HCT116 (cell line): ENCODE measurements at regions not wholly inside any gene's neighbourhood (a gene's known extent, or its start where the extent isn't known, plus 50 kb on each side); places are given as distances from the start of the nearest gene placed in this dataset.

Source experiments
- ATAC-seq: fragments of 200-7000 bp; cut with Tn5 transposase; 2 replicates; pipeline ENCODE4 v1.9.1; 2020; ENCODE audit warnings: mild to moderate bottlenecking, moderate library complexity
- BruUV-seq: library from RNA; stranded (reverse); fragments of 400-500 nt; replicated peaks from 2 replicates; lab custom pipeline; 2021; lab: Mats Ljungman, UMichigan
- CTCF ChIA-PET: fragments of 300-600 bp; sonication (Branson Sonifier 250); formaldehyde crosslinking; loops from one replicate; lab custom pipeline; 2021; ENCODE audit warnings: antibody characterized with exemption; lab: Charles Lee
- POLR2A ChIA-PET: fragments of 300-600, 350-600 bp; sonication (Branson Sonifier 250); formaldehyde crosslinking; loops from one replicate; lab custom pipeline; 2021; ENCODE audit warnings: antibody characterized with exemption; lab: Charles Lee
- RAD21 ChIA-PET, 2 experiments: fragments of 300-600 bp; sonication (Branson Sonifier 250); formaldehyde crosslinking; loops; one replicate each; lab custom pipeline; 2023; ENCODE audit warnings: low total read pairs in 2 of 2; ENCODE audit not compliant: uncharacterized antibody in 2 of 2, unreplicated experiment in 2 of 2, low non-redundant PET in 1 of 2; lab: Charles Lee
- DNase-seq: peaks from one replicate; pipeline ENCODE4 v3.0.0-alpha.2; 2010; ENCODE audit warnings: low read depth, low spot score
- H2AFZ ChIP-seq: fragments of 200-600 bp; shearing (Covaris generic), sonication (generic); 2 replicates; pipeline ENCODE4 v1.6.1; 2017; ENCODE audit warnings: low read depth, mixed run types, mixed read lengths, antibody characterized with exemption, low read length; ENCODE audit not compliant: poor library complexity, severe bottlenecking
- H3K27ac ChIP-seq: 2 replicates; pipeline ENCODE4 v1.5.1; 2012; ENCODE audit warnings: low read depth, low read length
- H3K27me3 ChIP-seq: fragments of 200-600 bp; sonication (generic); 2 replicates; pipeline ENCODE4 v1.6.1; 2016; ENCODE audit warnings: mixed run types, low read length, mixed read lengths; ENCODE audit not compliant: insufficient read depth
- H3K36me3 ChIP-seq, 2 experiments: fragments of 200-500 bp in 1 of 2; fragments of 200-600 bp in 1 of 2; sonication (Bioruptor generic) in 1 of 2; sonication (generic) in 1 of 2; 2 replicates each; pipeline versions ENCODE4 v1.5.1 to v1.6.1; 2014 to 2016; ENCODE audit warnings: low read length in 2 of 2, inconsistent platforms in 1 of 2, mixed read lengths in 1 of 2, mixed run types in 1 of 2; ENCODE audit not compliant: insufficient read depth in 2 of 2, control insufficient read depth in 1 of 2
- H3K4me1 ChIP-seq, 2 experiments: fragments of 200-600 bp in 1 of 2; sonication (generic) in 1 of 2; 2 replicates each; pipeline versions ENCODE4 v1.5.1 to v1.6.1; 2012 to 2017; ENCODE audit warnings: low read length in 2 of 2, inconsistent platforms in 1 of 2, mild to moderate bottlenecking in 1 of 2, mixed read lengths in 1 of 2, mixed run types in 1 of 2, moderate library complexity in 1 of 2; ENCODE audit not compliant: insufficient read depth in 2 of 2, control insufficient read depth in 1 of 2
- H3K4me2 ChIP-seq: fragments of 200-600 bp; sonication (generic); 2 replicates; pipeline ENCODE4 v1.6.1; 2017; ENCODE audit warnings: mixed run types, low read length, mixed read lengths
- H3K4me3 ChIP-seq, 2 experiments: fragments of 200-600 bp in 1 of 2; sonication (generic) in 1 of 2; replicated peaks in 1 of 2; 2 replicates each; pipeline ENCODE4 v1.5.1; 2011 to 2016; ENCODE audit warnings: low read length in 2 of 2, control low read depth in 1 of 2, low read depth in 1 of 2, mild to moderate bottlenecking in 1 of 2, mixed read lengths in 1 of 2, mixed run types in 1 of 2
- H3K79me2 ChIP-seq: fragments of 200-600 bp; sonication (generic); 2 replicates; pipeline ENCODE4 v1.6.1; 2017; ENCODE audit warnings: mild to moderate bottlenecking, mixed run types, low read length, moderate library complexity, mixed read lengths; ENCODE audit not compliant: insufficient read depth
- H3K9ac ChIP-seq: fragments of 200-600 bp; sonication (generic); 2 replicates; pipeline ENCODE4 v1.6.1; 2016; ENCODE audit warnings: low read length, mixed read lengths
- H3K9me2 ChIP-seq: fragments of 200-600 bp; sonication (generic), shearing (Covaris generic); 2 replicates; pipeline ENCODE4 v1.6.1; 2017; ENCODE audit warnings: mixed run types, mild to moderate bottlenecking, moderate library complexity; ENCODE audit not compliant: insufficient read depth
- H3K9me3 ChIP-seq, 2 experiments: fragments of 200-500 bp in 1 of 2; fragments of 200-600 bp in 1 of 2; sonication (Bioruptor generic) in 1 of 2; sonication (generic) in 1 of 2; 2 replicates each; pipeline ENCODE4 v1.6.1; 2014 to 2017; ENCODE audit warnings: low read length in 2 of 2, mixed read lengths in 2 of 2, inconsistent platforms in 1 of 2, low read depth in 1 of 2, mild to moderate bottlenecking in 1 of 2, mixed run types in 1 of 2, moderate library complexity in 1 of 2; ENCODE audit not compliant: control insufficient read depth in 1 of 2, insufficient read depth in 1 of 2
- H4K20me1 ChIP-seq: fragments of 200-600 bp; sonication (generic), shearing (Covaris generic); 2 replicates; pipeline ENCODE4 v1.6.1; 2017; ENCODE audit warnings: mixed run types, mild to moderate bottlenecking, moderate library complexity; ENCODE audit not compliant: insufficient read depth
- CTCF ChIP-seq, 3 experiments: fragments of 200-600 bp in 1 of 3; sonication (generic) in 1 of 3; IDR thresholded peaks in 2 of 3; conservative IDR thresholded peaks in 1 of 3; 2 replicates each; pipeline ENCODE4 v1.5.1; 2012 to 2017; ENCODE audit warnings: low read depth in 2 of 3, low read length in 2 of 3, antibody characterized with exemption in 1 of 3, borderline replicate concordance in 1 of 3, control low read depth in 1 of 3, mild to moderate bottlenecking in 1 of 3, mixed read lengths in 1 of 3, mixed run types in 1 of 3, moderate library complexity in 1 of 3; ENCODE audit not compliant: insufficient read depth in 1 of 3
- POLR2AphosphoS5 ChIP-seq: IDR thresholded peaks from 2 replicates; pipeline ENCODE4 v1.6.1; 2011; ENCODE audit warnings: mild to moderate bottlenecking, low read depth, low read length, moderate library complexity
- RAD21 ChIP-seq: IDR thresholded peaks from 2 replicates; pipeline ENCODE4 v1.6.1; 2012; ENCODE audit warnings: low read depth, mild to moderate bottlenecking
- SIN3A ChIP-seq: IDR thresholded peaks from 2 replicates; pipeline ENCODE4 v1.6.1; 2012; ENCODE audit warnings: low read depth
- YY1 ChIP-seq: IDR thresholded peaks from 2 replicates; pipeline ENCODE4 v1.6.1; 2011; ENCODE audit warnings: low read length, low read depth, moderate library complexity, mild to moderate bottlenecking; ENCODE audit not compliant: insufficient replicate concordance; ENCODE audit errors: extremely low read depth
- intact Hi-C: fragments of 100-400 bp; cut with micrococcal nuclease; formaldehyde crosslinking; loops from 2 replicates; pipeline ENCODE4 v1.10.0; 2022
- TF ChIP-seq, protein P1 (sequence below): IDR thresholded peaks from 2 replicates; pipeline ENCODE4 v1.6.1; 2012; ENCODE audit warnings: low read depth

DNA sequence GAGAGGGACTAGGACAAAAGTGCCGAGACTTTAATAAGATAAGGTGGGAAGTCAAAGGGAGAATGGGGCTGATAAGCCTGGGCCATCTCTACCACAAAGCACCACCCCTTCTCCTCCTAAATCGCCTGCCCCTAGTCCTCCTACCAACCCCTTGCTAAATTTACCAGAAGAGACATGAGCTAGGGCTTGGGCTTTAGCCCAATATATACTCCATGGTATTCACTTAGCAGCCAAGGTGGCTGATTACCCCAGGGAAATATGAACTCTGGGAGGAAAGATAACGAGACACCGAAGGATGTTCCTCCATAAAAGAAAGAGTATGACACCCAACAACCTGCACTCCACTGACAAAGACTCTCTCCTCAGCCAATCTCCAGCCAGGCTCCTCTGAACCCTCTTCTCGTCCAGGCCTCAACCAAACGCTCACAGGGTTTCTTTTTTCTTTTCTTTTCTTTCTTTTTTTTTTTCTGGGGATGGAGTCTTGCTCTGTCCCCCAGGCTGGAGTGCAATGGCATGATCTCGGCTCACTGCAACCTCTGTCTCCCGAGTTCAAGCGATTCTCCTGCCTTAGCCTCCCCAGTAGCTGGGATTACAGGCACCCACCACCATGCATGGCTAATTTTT is 610.2 kb downstream of the UQCRFS1 start:
- TF ChIP-seq, protein P1, sequence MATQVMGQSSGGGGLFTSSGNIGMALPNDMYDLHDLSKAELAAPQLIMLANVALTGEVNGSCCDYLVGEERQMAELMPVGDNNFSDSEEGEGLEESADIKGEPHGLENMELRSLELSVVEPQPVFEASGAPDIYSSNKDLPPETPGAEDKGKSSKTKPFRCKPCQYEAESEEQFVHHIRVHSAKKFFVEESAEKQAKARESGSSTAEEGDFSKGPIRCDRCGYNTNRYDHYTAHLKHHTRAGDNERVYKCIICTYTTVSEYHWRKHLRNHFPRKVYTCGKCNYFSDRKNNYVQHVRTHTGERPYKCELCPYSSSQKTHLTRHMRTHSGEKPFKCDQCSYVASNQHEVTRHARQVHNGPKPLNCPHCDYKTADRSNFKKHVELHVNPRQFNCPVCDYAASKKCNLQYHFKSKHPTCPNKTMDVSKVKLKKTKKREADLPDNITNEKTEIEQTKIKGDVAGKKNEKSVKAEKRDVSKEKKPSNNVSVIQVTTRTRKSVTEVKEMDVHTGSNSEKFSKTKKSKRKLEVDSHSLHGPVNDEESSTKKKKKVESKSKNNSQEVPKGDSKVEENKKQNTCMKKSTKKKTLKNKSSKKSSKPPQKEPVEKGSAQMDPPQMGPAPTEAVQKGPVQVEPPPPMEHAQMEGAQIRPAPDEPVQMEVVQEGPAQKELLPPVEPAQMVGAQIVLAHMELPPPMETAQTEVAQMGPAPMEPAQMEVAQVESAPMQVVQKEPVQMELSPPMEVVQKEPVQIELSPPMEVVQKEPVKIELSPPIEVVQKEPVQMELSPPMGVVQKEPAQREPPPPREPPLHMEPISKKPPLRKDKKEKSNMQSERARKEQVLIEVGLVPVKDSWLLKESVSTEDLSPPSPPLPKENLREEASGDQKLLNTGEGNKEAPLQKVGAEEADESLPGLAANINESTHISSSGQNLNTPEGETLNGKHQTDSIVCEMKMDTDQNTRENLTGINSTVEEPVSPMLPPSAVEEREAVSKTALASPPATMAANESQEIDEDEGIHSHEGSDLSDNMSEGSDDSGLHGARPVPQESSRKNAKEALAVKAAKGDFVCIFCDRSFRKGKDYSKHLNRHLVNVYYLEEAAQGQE, result no peak
- CTCF ChIA-PET, result no interaction called here
- DNase-seq (no peak), ATAC-seq (no peak)
- H3K4me3 ChIP-seq, result no peak overlapping the region
- no peaks in the 10 kb centered on the region for H3K9me2 ChIP-seq
- H3K9me3 ChIP-seq, result peaks cover 0 to 27% of the 10 kb centered on the region in 2 experiments; a peak in 2 of 4 replicates
- RAD21 ChIA-PET, result no interaction called here
- H3K4me2 ChIP-seq, result no peak overlapping the region
- no peak overlapping the region for H3K27ac ChIP-seq
- no peaks in the 10 kb centered on the region for H3K79me2 ChIP-seq
- POLR2A ChIA-PET, result no interaction called here
- no peaks in the 10 kb centered on the region for H3K4me1 ChIP-seq
- no peaks in the 10 kb centered on the region for H3K27me3 ChIP-seq
- H4K20me1 ChIP-seq, result no peaks in the 10 kb centered on the region
- no peaks in the 10 kb centered on the region for H3K36me3 ChIP-seq
- BruUV-seq, result no TSS peak
- intact Hi-C loops, result no loop called here
- no peak overlapping the region for H2AFZ ChIP-seq
- H3K9ac ChIP-seq, result no peak overlapping the region

DNA sequence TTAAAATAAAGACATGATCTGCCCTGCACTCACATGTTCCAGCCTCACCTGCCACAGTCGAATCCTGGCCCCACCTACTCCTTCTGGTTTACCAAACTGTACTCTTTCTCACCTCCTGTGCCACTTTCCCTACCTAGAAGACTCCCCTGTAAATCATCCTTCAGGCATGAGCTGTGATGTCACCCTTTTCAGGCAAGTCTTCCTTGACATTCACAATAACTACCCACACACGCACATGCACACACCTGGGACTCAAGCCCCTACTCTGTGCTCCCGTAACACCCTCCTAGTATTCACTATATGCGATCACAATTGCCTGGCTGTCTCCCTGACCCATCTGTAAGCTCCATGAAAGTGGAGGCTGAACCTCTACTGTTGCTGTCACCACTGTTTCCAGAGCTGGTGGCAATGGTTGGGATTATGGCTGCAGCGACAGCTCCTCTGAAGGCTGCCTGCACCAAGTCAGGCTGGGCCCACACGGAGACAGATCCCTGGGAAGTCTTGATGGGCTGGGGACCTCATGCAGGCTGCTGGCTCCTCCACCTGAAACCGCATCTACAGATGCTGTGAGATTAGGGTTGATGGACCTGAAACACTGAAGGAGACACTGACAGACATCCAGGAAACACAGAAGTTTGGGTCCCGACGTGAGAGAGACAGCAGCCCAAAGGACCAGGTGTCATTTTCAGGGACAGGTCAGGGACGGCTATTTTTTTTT is 611.1 kb downstream of the UQCRFS1 start:
- Histone ChIP-seq H3K79me2 (no peaks in the 10 kb centered on the region), H3K4me1 (no peaks in the 10 kb centered on the region), H3K27me3 (no peaks in the 10 kb centered on the region), H4K20me1 (no peaks in the 10 kb centered on the region), H2AFZ (no peak overlapping the region), H3K9me2 (no peaks in the 10 kb centered on the region), H3K4me3 (no peak overlapping the region), H3K36me3 (no peaks in the 10 kb centered on the region), H3K27ac (no peak overlapping the region), H3K9me3 (peaks cover under 1 to 29% of the 10 kb centered on the region in 2 experiments; a peak in 2 of 4 replicates), H3K9ac (no peak overlapping the region), H3K4me2 (no peak overlapping the region)
- intact Hi-C loops, result no loop called here
- ChIA-PET RAD21 (no interaction called here), POLR2A (no interaction called here), CTCF (no interaction called here)
- DNase-seq, result no peak
- no peak for ATAC-seq
- no TSS peak for BruUV-seq
- TF ChIP-seq CTCF (IDR thresholded peaks at IDR 0.05 in 2 of 3, conservative IDR thresholded peaks at IDR 0.05 in 1 of 3; ENCODE audit: borderline replicate concordance in 1 of 3, insufficient read depth in 1 of 3, low read depth in 2 of 3, low read length in 2 of 3) (no peak), RAD21 (no peak), YY1 (no peak), POLR2AphosphoS5 (no peak), SIN3A (no peak)
- TF ChIP-seq, protein P1, result no peak
